ENCODE measurements at regions not wholly inside any gene's neighbourhood (a gene's known extent, or its start where the extent isn't known, plus 50 kb on each side); places are given as distances from the start of the nearest gene placed in this dataset.

- no peak for DNase-seq (ENCODE audit: extremely low read depth, low read depth)
- TF ChIP-seq CTCF (IDR thresholded peaks at IDR 0.05; ENCODE audit: low read depth, low read length, missing control alignments) = no peak
Observed at GRCh38 chr15:58235961-58236360, 97.8 kb downstream of the AQP9 start.

GRCh38 chr15:58240191-58240932 is 102.2 kb downstream of the AQP9 start:
- TF ChIP-seq CTCF (IDR thresholded peaks at IDR 0.05; ENCODE audit: low read depth, low read length, missing control alignments) = no peak
- no peak overlapping the region for H3K4me3 ChIP-seq (replicated peaks; ENCODE audit: low read depth, low read length)
- no peak for DNase-seq (ENCODE audit: extremely low read depth, low read depth)

More at GRCh38 chr15:58235961-58236360, 97.8 kb downstream of the AQP9 start:
- no peak overlapping the region for H3K4me3 ChIP-seq (replicated peaks; ENCODE audit: low read depth, low read length)

GRCh38 chr15:58241872-58242271 is 103.7 kb downstream of the AQP9 start:
- H3K4me3 ChIP-seq (replicated peaks; ENCODE audit: low read depth, low read length) = no peak overlapping the region
- TF ChIP-seq CTCF (IDR thresholded peaks at IDR 0.05; ENCODE audit: low read depth, low read length, missing control alignments) = no peak
- DNase-seq (ENCODE audit: extremely low read depth, low read depth) = no peak

GRCh38 chr15:58243070-58243469 is 104.9 kb downstream of the AQP9 start:
- no peak for DNase-seq (ENCODE audit: extremely low read depth, low read depth)
- TF ChIP-seq CTCF (IDR thresholded peaks at IDR 0.05; ENCODE audit: low read depth, low read length, missing control alignments) = no peak
- no peak overlapping the region for H3K4me3 ChIP-seq (replicated peaks; ENCODE audit: low read depth, low read length)

GRCh38 chr15:58244536-58244935 is 106.4 kb downstream of the AQP9 start:
- no peak for TF ChIP-seq CTCF (IDR thresholded peaks at IDR 0.05; ENCODE audit: low read depth, low read length, missing control alignments)
- DNase-seq (ENCODE audit: extremely low read depth, low read depth) = no peak
- no peak overlapping the region for H3K4me3 ChIP-seq (replicated peaks; ENCODE audit: low read depth, low read length)

GRCh38 chr15:58246041-58246440 is 107.9 kb downstream of the AQP9 start:
- H3K4me3 ChIP-seq (replicated peaks; ENCODE audit: low read depth, low read length) = no peak overlapping the region
- no peak for DNase-seq (ENCODE audit: extremely low read depth, low read depth)
- TF ChIP-seq CTCF (IDR thresholded peaks at IDR 0.05; ENCODE audit: low read depth, low read length, missing control alignments) = no peak

All from HFF-Myc (cell line).